Fibroblast of villous mesenchyme (primary cell): ENCODE measurements at regions not wholly inside any gene's neighbourhood (a gene's known extent, or its start where the extent isn't known, plus 50 kb on each side); places are given as distances from the start of the nearest gene placed in this dataset.

ENCODE experiments used
- DNase-seq: peaks from one replicate; pipeline ENCODE4 v3.0.0-alpha.2; 2010; ENCODE audit warnings: low read depth
- H3K4me3 ChIP-seq: 2 replicates; pipeline ENCODE4 v1.5.1; 2011; ENCODE audit warnings: low read depth, mild to moderate bottlenecking, low read length
- CTCF ChIP-seq: IDR thresholded peaks from 2 replicates; pipeline ENCODE4 v1.5.1; 2012; ENCODE audit warnings: low read depth, mild to moderate bottlenecking, low read length; ENCODE audit not compliant: insufficient read depth

- no peak for DNase-seq
- no peak overlapping the region for H3K4me3 ChIP-seq
- no peak for TF ChIP-seq CTCF
Observed at GRCh38 chr13:50099473-50099872, 84.2 kb downstream of the KCNRG start.

- H3K4me3 ChIP-seq = no peak overlapping the region
- no peak for TF ChIP-seq CTCF
- DNase-seq = no peak
Observed at GRCh38 chr13:50101590-50101989, 86.3 kb downstream of the KCNRG start.

GRCh38 chr13:50104493-50104892 lies 89.2 kb downstream of the KCNRG start:
- no peak for DNase-seq
- no peak for TF ChIP-seq CTCF
- no peak overlapping the region for H3K4me3 ChIP-seq

- DNase-seq = no peak
- no peak overlapping the region for H3K4me3 ChIP-seq
- no peak for TF ChIP-seq CTCF
Observed at GRCh38 chr13:50106559-50106958, 91.3 kb downstream of the KCNRG start.

GRCh38 chr13:50107205-50107604 lies 92.0 kb downstream of the KCNRG start:
- no peak for TF ChIP-seq CTCF
- no peak for DNase-seq
- H3K4me3 ChIP-seq = no peak overlapping the region

GRCh38 chr13:50114961-50115360 lies 99.7 kb downstream of the KCNRG start:
- TF ChIP-seq CTCF = no peak
- no peak overlapping the region for H3K4me3 ChIP-seq
- peak; percentile 55 for DNase-seq

GRCh38 chr13:50115695-50116094 lies 100.5 kb downstream of the KCNRG start:
- no peak for TF ChIP-seq CTCF
- DNase-seq = no peak
- H3K4me3 ChIP-seq = no peak overlapping the region
